H9 (cell line): ENCODE measurements at regions not wholly inside any gene's neighbourhood (a gene's known extent, or its start where the extent isn't known, plus 50 kb on each side); places are given as distances from the start of the nearest gene placed in this dataset.

Experiments used
- DNase-seq: peaks from one replicate; pipeline ENCODE4 v3.0.0-alpha.2; 2017
- H2AFZ ChIP-seq: one replicate; pipeline ENCODE4 v1.6.1; 2013; ENCODE audit warnings: mild to moderate bottlenecking, low read length, control low read depth, moderate library complexity
- H2AK5ac ChIP-seq: 2 replicates; pipeline ENCODE4 v1.6.1; 2013; ENCODE audit warnings: low read length, control low read depth, mixed read lengths; ENCODE audit not compliant: insufficient read length
- H2BK120ac ChIP-seq: one replicate; pipeline ENCODE4 v1.6.1; 2013; ENCODE audit warnings: low read depth, mild to moderate bottlenecking, low read length, control low read depth, inconsistent platforms; ENCODE audit not compliant: poor library complexity, severe bottlenecking
- H2BK12ac ChIP-seq: 2 replicates; pipeline ENCODE4 v1.6.1; 2013; ENCODE audit warnings: low read length, control low read depth, mixed read lengths, low read depth; ENCODE audit not compliant: insufficient read length
- H2BK15ac ChIP-seq: 2 replicates; pipeline ENCODE4 v1.6.1; 2013; ENCODE audit warnings: low read depth, low read length, control low read depth
- H2BK20ac ChIP-seq: one replicate; pipeline ENCODE4 v1.6.1; 2013; ENCODE audit warnings: low read depth, mild to moderate bottlenecking, low read length, control low read depth, inconsistent platforms; ENCODE audit not compliant: poor library complexity, severe bottlenecking
- H2BK5ac ChIP-seq: 2 replicates; pipeline ENCODE4 v1.6.1; 2013; ENCODE audit warnings: low read length, control low read depth, mixed read lengths; ENCODE audit not compliant: insufficient read length
- H3K14ac ChIP-seq: 2 replicates; pipeline ENCODE4 v1.6.1; 2013; ENCODE audit warnings: low read length, control low read depth; ENCODE audit not compliant: insufficient read depth
- H3K18ac ChIP-seq: 2 replicates; pipeline ENCODE4 v1.6.1; 2013; ENCODE audit warnings: low read depth, mild to moderate bottlenecking, mixed read lengths, low read length, control low read depth; ENCODE audit not compliant: insufficient read length
- H3K23ac ChIP-seq: 2 replicates; pipeline ENCODE4 v1.6.1; 2013; ENCODE audit warnings: low read length, control low read depth, mixed read lengths, low read depth; ENCODE audit not compliant: insufficient read length
- H3K23me2 ChIP-seq: 2 replicates; pipeline ENCODE4 v1.6.1; 2013; ENCODE audit warnings: low read depth, mild to moderate bottlenecking, mixed read lengths, low read length, control low read depth; ENCODE audit not compliant: insufficient read length, poor library complexity, severe bottlenecking
- H3K27ac ChIP-seq: 2 replicates; pipeline ENCODE4 v1.5.1; 2013; ENCODE audit warnings: low read length, control low read depth, mixed read lengths, low read depth; ENCODE audit not compliant: insufficient read length
- H3K27me3 ChIP-seq: 2 replicates; pipeline ENCODE4 v1.6.1; 2013; ENCODE audit warnings: low read length, control low read depth, inconsistent platforms; ENCODE audit not compliant: insufficient read depth
- H3K4ac ChIP-seq: 2 replicates; pipeline ENCODE4 v1.6.1; 2013; ENCODE audit warnings: low read depth, mild to moderate bottlenecking, control low read depth, inconsistent platforms, low read length, moderate library complexity
- H3K4me1 ChIP-seq: 2 replicates; pipeline ENCODE4 v1.6.1; 2013; ENCODE audit warnings: low read length, control low read depth, inconsistent platforms; ENCODE audit not compliant: insufficient read depth
- H3K4me2 ChIP-seq: 2 replicates; pipeline ENCODE4 v1.6.1; 2013; ENCODE audit warnings: low read length, control low read depth, mixed read lengths; ENCODE audit not compliant: insufficient read length, insufficient read depth
- H3K56ac ChIP-seq: 2 replicates; pipeline ENCODE4 v1.6.1; 2013; ENCODE audit warnings: low read depth, mild to moderate bottlenecking, mixed read lengths, low read length, control low read depth; ENCODE audit not compliant: insufficient read length
- H3K79me1 ChIP-seq: 2 replicates; pipeline ENCODE4 v1.6.1; 2013; ENCODE audit warnings: low read depth, mild to moderate bottlenecking, moderate library complexity, low read length, control low read depth, inconsistent platforms; ENCODE audit not compliant: insufficient read depth, poor library complexity, severe bottlenecking
- H3K79me2 ChIP-seq: 2 replicates; pipeline ENCODE4 v1.6.1; 2013; ENCODE audit warnings: low read length, control low read depth, inconsistent platforms; ENCODE audit not compliant: insufficient read depth
- H3K9ac ChIP-seq: 2 replicates; pipeline ENCODE4 v1.6.1; 2013; ENCODE audit warnings: low read length, control low read depth, mixed read lengths; ENCODE audit not compliant: insufficient read length; ENCODE audit errors: extremely low read depth
- H3K9me3 ChIP-seq: one replicate; pipeline ENCODE4 v1.6.1; 2013; ENCODE audit warnings: low read depth, low read length, inconsistent platforms; ENCODE audit not compliant: control insufficient read depth
- H3T11ph ChIP-seq: one replicate; pipeline ENCODE4 v1.6.1; 2013; ENCODE audit warnings: mild to moderate bottlenecking, low read length, control low read depth, inconsistent platforms
- H4K20me1 ChIP-seq: one replicate; pipeline ENCODE4 v1.6.1; 2013; ENCODE audit not compliant: control insufficient read depth, insufficient read length, insufficient read depth
- H4K5ac ChIP-seq: 2 replicates; pipeline ENCODE4 v1.6.1; 2013; ENCODE audit warnings: low read depth, mild to moderate bottlenecking, mixed read lengths, low read length, control low read depth; ENCODE audit not compliant: insufficient read length
- H4K8ac ChIP-seq: replicated peaks from 2 replicates; pipeline ENCODE4 v1.6.1; 2013; ENCODE audit warnings: low read length, control low read depth, mixed read lengths, low read depth; ENCODE audit not compliant: insufficient read length
- H4K91ac ChIP-seq: 2 replicates; pipeline ENCODE4 v1.6.1; 2013; ENCODE audit warnings: low read depth, mild to moderate bottlenecking, moderate library complexity, mixed read lengths, low read length, control low read depth; ENCODE audit not compliant: insufficient read length
- H3K27ac Mint-ChIP-seq, 3 experiments: 2 replicates in 2 of 3; 3 replicates in 1 of 3; pipeline ENCODE4 v1.8.0; 2020 to 2021; ENCODE audit warnings: mixed read lengths in 3 of 3, mild to moderate bottlenecking in 1 of 3, moderate library complexity in 1 of 3
- H3K27me3 Mint-ChIP-seq: 2 replicates; pipeline ENCODE4 v1.8.0; 2021; ENCODE audit warnings: low read depth, mild to moderate bottlenecking, moderate library complexity, mixed read lengths
- H3K36me3 Mint-ChIP-seq, 3 experiments: 2 replicates in 2 of 3; 3 replicates in 1 of 3; pipeline ENCODE4 v1.8.0; 2020 to 2021; ENCODE audit warnings: low read depth in 3 of 3, mixed read lengths in 3 of 3; ENCODE audit not compliant: insufficient read depth in 1 of 3
- H3K4me1 Mint-ChIP-seq, 2 experiments: 2 replicates each; pipeline ENCODE4 v1.8.0; 2020; ENCODE audit warnings: mixed read lengths in 2 of 2
- H3K4me3 Mint-ChIP-seq, 2 experiments: 2 replicates in 1 of 2; 3 replicates in 1 of 2; pipeline ENCODE4 v1.8.0; 2020 to 2021; ENCODE audit warnings: mild to moderate bottlenecking in 2 of 2, mixed read lengths in 2 of 2, moderate library complexity in 1 of 2
- H3K9me3 Mint-ChIP-seq, 2 experiments: 2 replicates in 1 of 2; 3 replicates in 1 of 2; pipeline ENCODE4 v1.8.0; 2020; ENCODE audit warnings: mild to moderate bottlenecking in 2 of 2, mixed read lengths in 2 of 2, moderate library complexity in 1 of 2
- WGBS: extraction: QIAGEN DNeasy Blood & Tissue Kit; methylation state at CpG from one replicate; pipeline ENCODE4 v1.1.7; 2013; ENCODE audit warnings: missing lambda C conversion rate, low lambda C conversion rate, mixed read lengths; ENCODE audit not compliant: insufficient read length; ENCODE audit errors: extremely low coverage; 5-methylcytosine and 5-hydroxymethylcytosine counted together
- TF ChIP-seq, protein P1 (sequence below): fragments of 200-600 bp; sonication (generic); conservative IDR thresholded peaks from 3 replicates; pipeline ENCODE4 v1.8.0; 2021; ENCODE audit warnings: antibody characterized with exemption, mild to moderate bottlenecking

GRCh38 chr4:8786166-8786565 lies 85.5 kb downstream of the HMX1 start:
- peaks cover 2% of the 10 kb centered on the region; the same call in 1 of the 2 replicates for H3K27me3 Mint-ChIP-seq
- H3K4me1 Mint-ChIP-seq, result no peaks in the 10 kb centered on the region
- no peak overlapping the region; the same call in 1 of the 2 replicates for H3K14ac ChIP-seq
- no peaks in the 10 kb centered on the region for H3K9me3 Mint-ChIP-seq
- no peak overlapping the region for H2BK15ac ChIP-seq
- H3K18ac ChIP-seq, result no peak overlapping the region
- H3K4me3 Mint-ChIP-seq, result no peak overlapping the region; a peak in 1 of 5 replicates
- H3K56ac ChIP-seq, result no peak overlapping the region
- no peaks in the 10 kb centered on the region for H3K9me3 ChIP-seq
- no peak overlapping the region for H2AFZ ChIP-seq
- H3K27ac ChIP-seq, result no peak overlapping the region
- no CpG with 5 or more reads among the region's 16 CpGs for WGBS
- H4K91ac ChIP-seq, result no peak overlapping the region
- H3T11ph ChIP-seq, result no peak overlapping the region
- H3K4ac ChIP-seq, result no peak overlapping the region
- TF ChIP-seq, protein P1, sequence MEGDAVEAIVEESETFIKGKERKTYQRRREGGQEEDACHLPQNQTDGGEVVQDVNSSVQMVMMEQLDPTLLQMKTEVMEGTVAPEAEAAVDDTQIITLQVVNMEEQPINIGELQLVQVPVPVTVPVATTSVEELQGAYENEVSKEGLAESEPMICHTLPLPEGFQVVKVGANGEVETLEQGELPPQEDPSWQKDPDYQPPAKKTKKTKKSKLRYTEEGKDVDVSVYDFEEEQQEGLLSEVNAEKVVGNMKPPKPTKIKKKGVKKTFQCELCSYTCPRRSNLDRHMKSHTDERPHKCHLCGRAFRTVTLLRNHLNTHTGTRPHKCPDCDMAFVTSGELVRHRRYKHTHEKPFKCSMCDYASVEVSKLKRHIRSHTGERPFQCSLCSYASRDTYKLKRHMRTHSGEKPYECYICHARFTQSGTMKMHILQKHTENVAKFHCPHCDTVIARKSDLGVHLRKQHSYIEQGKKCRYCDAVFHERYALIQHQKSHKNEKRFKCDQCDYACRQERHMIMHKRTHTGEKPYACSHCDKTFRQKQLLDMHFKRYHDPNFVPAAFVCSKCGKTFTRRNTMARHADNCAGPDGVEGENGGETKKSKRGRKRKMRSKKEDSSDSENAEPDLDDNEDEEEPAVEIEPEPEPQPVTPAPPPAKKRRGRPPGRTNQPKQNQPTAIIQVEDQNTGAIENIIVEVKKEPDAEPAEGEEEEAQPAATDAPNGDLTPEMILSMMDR, result no peak
- H3K23me2 ChIP-seq, result no peaks in the 10 kb centered on the region
- H2BK20ac ChIP-seq, result no peak overlapping the region
- H2BK12ac ChIP-seq, result no peak overlapping the region
- H3K27ac Mint-ChIP-seq, result no peak overlapping the region; a peak in 1 of 7 replicates
- no peak overlapping the region for H2BK5ac ChIP-seq
- H3K79me2 ChIP-seq, result no peaks in the 10 kb centered on the region
- H3K79me1 ChIP-seq, result no peaks in the 10 kb centered on the region
- H2BK120ac ChIP-seq, result no peak overlapping the region
- H4K8ac ChIP-seq, result no peak overlapping the region
- H3K36me3 Mint-ChIP-seq, result no peaks in the 10 kb centered on the region
- no peaks in the 10 kb centered on the region for H4K20me1 ChIP-seq
- no peak for DNase-seq
- no peak overlapping the region for H4K5ac ChIP-seq
- H3K27me3 ChIP-seq, result no peaks in the 10 kb centered on the region
- no peak overlapping the region for H3K4me2 ChIP-seq
- no peak overlapping the region for H3K23ac ChIP-seq
- no peak overlapping the region for H2AK5ac ChIP-seq
- no peaks in the 10 kb centered on the region for H3K4me1 ChIP-seq
- H3K9ac ChIP-seq, result no peak overlapping the region
